CD4-positive, alpha-beta memory T cell (primary cell): ENCODE measurements at regions not wholly inside any gene's neighbourhood (a gene's known extent, or its start where the extent isn't known, plus 50 kb on each side); places are given as distances from the start of the nearest gene placed in this dataset.
"Not testable (repeated sequence)": the region's sequence is repeated elsewhere in the genome, so short reads cannot be mapped to it uniquely, and the experiment has no call there.

Source experiments
- CTCF ChIA-PET: fragments of 350-600 bp; sonication (Branson Sonifier 250); formaldehyde crosslinking; loops from one replicate; lab custom pipeline; 2021; ENCODE audit warnings: inconsistent platforms; ENCODE audit not compliant: partially characterized antibody; lab: Charles Lee
- POLR2A ChIA-PET: fragments of 350-600 bp; sonication (Branson Sonifier 250); formaldehyde crosslinking; loops from one replicate; lab custom pipeline; 2021; ENCODE audit not compliant: partially characterized antibody; lab: Charles Lee
- DNase-seq, 5 donors: peaks; one replicate each; pipeline versions ENCODE4 v3.0.0 to v3.0.0-alpha.2; 2020 to 2022; ENCODE audit warnings: mixed read lengths in 1 of 5
- H3K27ac ChIP-seq: one replicate; pipeline ENCODE4 v1.7.0; 2013; ENCODE audit warnings: low read depth, low read length
- H3K27me3 ChIP-seq: 2 replicates; pipeline ENCODE4 v1.7.0; 2013; ENCODE audit warnings: mild to moderate bottlenecking, low read length, moderate library complexity; ENCODE audit not compliant: insufficient read depth
- H3K36me3 ChIP-seq: 2 replicates; pipeline ENCODE4 v1.7.0; 2013; ENCODE audit warnings: mild to moderate bottlenecking, low read length, moderate library complexity; ENCODE audit not compliant: insufficient read depth
- H3K4me1 ChIP-seq: 2 replicates; pipeline ENCODE4 v1.7.0; 2013; ENCODE audit warnings: mild to moderate bottlenecking, low read length, moderate library complexity; ENCODE audit not compliant: insufficient read depth
- H3K4me3 ChIP-seq, 2 donors: one replicate each; pipeline ENCODE4 v1.7.0; 2013; ENCODE audit warnings: low read length in 2 of 2, mild to moderate bottlenecking in 1 of 2
- H3K9me3 ChIP-seq, 2 donors: one replicate each; pipeline ENCODE4 v1.7.0; 2013; ENCODE audit warnings: low read length in 2 of 2, control low read depth in 1 of 2; ENCODE audit not compliant: control insufficient read depth in 1 of 2
- H3K27ac Mint-ChIP-seq, 7 donors: one replicate each; pipeline ENCODE4 v1.8.0; 2020 to 2021; ENCODE audit warnings: mixed read lengths in 7 of 7, mild to moderate bottlenecking in 6 of 7, inconsistent platforms in 3 of 7, moderate library complexity in 3 of 7
- H3K27me3 Mint-ChIP-seq, 2 donors: one replicate each; pipeline ENCODE4 v1.8.0; 2020 to 2021; ENCODE audit warnings: mixed read lengths in 2 of 2
- H3K36me3 Mint-ChIP-seq, 2 donors: one replicate each; pipeline ENCODE4 v1.8.0; 2020 to 2021; ENCODE audit warnings: mixed read lengths in 2 of 2, inconsistent platforms in 1 of 2, mild to moderate bottlenecking in 1 of 2
- H3K4me1 Mint-ChIP-seq, 4 donors: one replicate each; pipeline ENCODE4 v1.8.0; 2020 to 2021; ENCODE audit warnings: mixed read lengths in 4 of 4, mild to moderate bottlenecking in 1 of 4
- H3K4me3 Mint-ChIP-seq, 8 donors: one replicate each; pipeline ENCODE4 v1.8.0; 2020 to 2021; ENCODE audit warnings: mixed read lengths in 8 of 8, mild to moderate bottlenecking in 7 of 8, moderate library complexity in 6 of 8, inconsistent platforms in 3 of 8
- H3K9me3 Mint-ChIP-seq, 8 donors: one replicate each; pipeline ENCODE4 v1.8.0; 2020 to 2021; ENCODE audit warnings: mixed read lengths in 8 of 8, mild to moderate bottlenecking in 5 of 8, inconsistent platforms in 3 of 8, moderate library complexity in 1 of 8
- intact Hi-C: fragments of 100-400 bp; cut with micrococcal nuclease; formaldehyde crosslinking; loops from one replicate; pipeline ENCODE4 v1.15.1; 2023

DNA sequence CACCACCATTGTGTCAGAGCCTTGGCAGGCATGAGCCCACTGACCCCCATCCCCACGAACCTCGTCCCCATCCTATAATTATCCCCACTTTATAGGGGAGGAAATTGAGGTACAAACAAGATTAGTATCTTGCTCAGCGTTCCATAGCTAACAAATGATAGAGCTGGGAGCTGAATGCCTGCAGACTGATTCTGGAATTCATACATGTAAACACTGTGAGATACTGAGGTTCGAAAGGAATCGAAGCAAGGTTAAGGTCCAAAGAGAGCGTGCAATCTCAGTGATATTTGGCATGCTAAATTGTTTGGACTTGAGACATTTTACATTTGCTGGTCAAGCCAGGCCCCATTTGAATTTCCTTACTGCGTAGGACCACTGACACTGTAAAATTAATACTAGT lies 746.6 kb downstream of the COL12A1 start:
- Mint-ChIP-seq H3K4me3 (no peak overlapping the region), H3K4me1 (no peaks in the 10 kb centered on the region), H3K27ac (no peak overlapping the region), H3K9me3 (peaks cover 0 to 15% (median 6%) of the 10 kb centered on the region in 8 donors), H3K27me3 (no peaks in the 10 kb centered on the region), H3K36me3 (no peaks in the 10 kb centered on the region)
- H3K27me3 ChIP-seq = no peaks in the 10 kb centered on the region
- H3K4me1 ChIP-seq = no peaks in the 10 kb centered on the region
- POLR2A ChIA-PET = no interaction called here
- H3K9me3 ChIP-seq = no peaks in the 10 kb centered on the region
- no peaks in the 10 kb centered on the region for H3K36me3 ChIP-seq
- CTCF ChIA-PET = no interaction called here
- DNase-seq = no peak
- H3K4me3 ChIP-seq = no peak overlapping the region
- intact Hi-C loops = no loop called here
- H3K27ac ChIP-seq = no peak overlapping the region

DNA sequence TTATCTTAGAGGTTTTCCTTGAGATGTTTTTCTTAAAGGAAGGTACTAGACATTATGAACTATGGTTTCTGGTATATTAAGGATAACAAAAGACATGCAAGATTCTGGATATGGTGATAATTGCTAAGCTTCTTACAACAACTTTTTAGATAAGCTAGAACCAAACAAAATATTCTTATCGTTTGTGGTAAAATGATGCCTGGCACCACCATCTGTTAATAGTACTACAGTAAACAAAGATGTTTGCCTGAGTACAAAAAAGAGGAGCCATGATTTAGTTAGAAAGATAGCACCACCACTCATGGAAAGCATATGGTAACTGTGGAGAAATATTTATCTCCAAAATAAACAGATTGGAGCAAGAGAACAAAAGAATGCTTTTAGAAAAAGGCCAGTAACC lies 747.3 kb downstream of the COL12A1 start:
- Histone ChIP-seq H3K4me1 (no peaks in the 10 kb centered on the region), H3K27me3 (no peaks in the 10 kb centered on the region), H3K9me3 (no peaks in the 10 kb centered on the region), H3K27ac (no peak overlapping the region), H3K4me3 (no peak overlapping the region), H3K36me3 (no peaks in the 10 kb centered on the region)
- H3K36me3 Mint-ChIP-seq = no peaks in the 10 kb centered on the region
- no peaks in the 10 kb centered on the region for H3K27me3 Mint-ChIP-seq
- ChIA-PET CTCF (no interaction called here), POLR2A (no interaction called here)
- H3K27ac Mint-ChIP-seq = no peak overlapping the region
- intact Hi-C loops = no loop called here
- no peak overlapping the region for H3K4me3 Mint-ChIP-seq
- H3K9me3 Mint-ChIP-seq = peaks cover 0 to 16% (median 6%) of the 10 kb centered on the region in 8 donors
- no peaks in the 10 kb centered on the region for H3K4me1 Mint-ChIP-seq
- DNase-seq = no peak

DNA sequence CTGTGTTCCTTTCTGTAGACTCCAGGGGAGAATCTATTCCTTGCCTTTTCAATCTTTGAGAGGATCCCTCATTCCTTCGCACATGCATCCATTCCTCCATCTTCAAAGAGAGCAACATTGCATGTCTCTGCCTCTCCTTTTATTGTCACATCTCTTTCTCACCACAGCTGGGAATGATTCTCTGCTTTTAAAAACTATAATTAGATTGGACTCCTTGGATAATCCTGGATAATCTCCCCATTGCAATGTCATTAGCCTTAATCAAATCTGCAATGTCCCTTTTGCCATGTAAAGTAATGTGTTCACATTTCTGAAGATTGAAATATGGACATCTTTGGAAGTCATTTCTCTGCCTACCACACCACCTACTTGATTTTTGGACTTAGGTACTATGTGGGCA lies 750.1 kb downstream of the COL12A1 start:
- Histone ChIP-seq H3K36me3 (no peaks in the 10 kb centered on the region), H3K27ac (no peak overlapping the region), H3K4me1 (no peaks in the 10 kb centered on the region), H3K4me3 (no peak overlapping the region), H3K27me3 (no peaks in the 10 kb centered on the region), H3K9me3 (no peaks in the 10 kb centered on the region)
- DNase-seq = no peak
- POLR2A ChIA-PET = no interaction called here
- intact Hi-C loops = no loop called here
- Mint-ChIP-seq H3K9me3 (peaks cover 0 to 11% (median 5%) of the 10 kb centered on the region in 8 donors), H3K4me3 (no peak overlapping the region), H3K4me1 (no peaks in the 10 kb centered on the region), H3K27ac (no peak overlapping the region), H3K36me3 (no peaks in the 10 kb centered on the region), H3K27me3 (no peaks in the 10 kb centered on the region)
- CTCF ChIA-PET = no interaction called here

DNA sequence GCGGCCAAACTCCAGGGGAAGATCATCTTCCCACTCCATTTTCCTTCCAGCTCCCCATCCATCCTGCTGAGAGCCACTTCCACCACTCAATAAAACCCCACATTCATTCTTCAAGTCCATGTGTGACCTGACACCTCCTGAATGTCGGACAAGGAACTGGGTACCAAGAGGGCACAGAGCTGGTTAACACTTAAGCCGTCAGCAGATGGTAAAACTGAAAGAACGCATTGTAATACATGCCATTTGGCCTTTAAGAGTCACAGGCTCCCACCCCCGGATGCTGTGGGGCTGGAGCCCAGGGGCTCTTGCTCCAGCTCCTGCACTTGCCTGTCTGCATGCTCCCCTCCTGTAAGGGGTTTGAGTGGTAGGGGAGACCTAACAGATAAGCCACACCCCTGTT lies 753.9 kb downstream of the COL12A1 start:
- peaks cover 0 to 6% (median 1%) of the 10 kb centered on the region in 8 donors for H3K9me3 Mint-ChIP-seq
- intact Hi-C loops = no loop called here
- no peaks in the 10 kb centered on the region for H3K27me3 Mint-ChIP-seq
- H3K4me1 ChIP-seq = no peaks in the 10 kb centered on the region
- H3K27ac ChIP-seq = no peak overlapping the region
- no peaks in the 10 kb centered on the region for H3K9me3 ChIP-seq
- H3K4me3 Mint-ChIP-seq = no peak overlapping the region
- H3K27ac Mint-ChIP-seq = no peak overlapping the region
- no peaks in the 10 kb centered on the region for H3K4me1 Mint-ChIP-seq
- H3K36me3 ChIP-seq = no peaks in the 10 kb centered on the region
- ChIA-PET POLR2A (no interaction called here), CTCF (no interaction called here)
- no peaks in the 10 kb centered on the region for H3K27me3 ChIP-seq
- no peak overlapping the region for H3K4me3 ChIP-seq
- no peaks in the 10 kb centered on the region for H3K36me3 Mint-ChIP-seq
- no peak for DNase-seq

DNA sequence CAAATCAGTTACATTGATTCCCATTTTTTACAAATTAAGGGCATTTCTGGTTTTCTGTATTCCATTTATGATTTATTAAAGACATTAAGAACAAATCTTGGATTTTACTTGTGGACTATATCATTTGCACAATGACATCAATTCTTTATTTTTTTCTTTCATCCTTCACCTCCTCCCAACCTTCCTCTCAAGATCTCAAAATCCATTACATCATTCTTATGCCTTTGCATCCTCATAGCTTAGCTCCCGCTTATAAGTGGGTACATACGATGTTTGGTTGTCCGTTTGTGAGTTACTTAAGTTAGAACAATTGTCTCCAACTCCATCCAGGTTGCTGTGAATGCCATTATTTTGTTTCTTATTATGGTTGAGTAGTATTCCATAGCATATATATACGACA lies 752.8 kb downstream of the CD109 start:
- no peak overlapping the region for H3K27ac ChIP-seq
- Mint-ChIP-seq H3K27me3 (no peaks in the 10 kb centered on the region), H3K27ac (no peak overlapping the region), H3K9me3 (peaks cover 0 to 6% (median 0%) of the 10 kb centered on the region in 8 donors), H3K36me3 (no peaks in the 10 kb centered on the region), H3K4me1 (no peaks in the 10 kb centered on the region), H3K4me3 (no peak overlapping the region)
- no peaks in the 10 kb centered on the region for H3K4me1 ChIP-seq
- no peaks in the 10 kb centered on the region for H3K9me3 ChIP-seq
- no peaks in the 10 kb centered on the region for H3K36me3 ChIP-seq
- ChIA-PET CTCF (no interaction called here), POLR2A (no interaction called here)
- H3K4me3 ChIP-seq = no peak overlapping the region
- no peak for DNase-seq
- H3K27me3 ChIP-seq = no peaks in the 10 kb centered on the region
- intact Hi-C loops = no loop called here

DNA sequence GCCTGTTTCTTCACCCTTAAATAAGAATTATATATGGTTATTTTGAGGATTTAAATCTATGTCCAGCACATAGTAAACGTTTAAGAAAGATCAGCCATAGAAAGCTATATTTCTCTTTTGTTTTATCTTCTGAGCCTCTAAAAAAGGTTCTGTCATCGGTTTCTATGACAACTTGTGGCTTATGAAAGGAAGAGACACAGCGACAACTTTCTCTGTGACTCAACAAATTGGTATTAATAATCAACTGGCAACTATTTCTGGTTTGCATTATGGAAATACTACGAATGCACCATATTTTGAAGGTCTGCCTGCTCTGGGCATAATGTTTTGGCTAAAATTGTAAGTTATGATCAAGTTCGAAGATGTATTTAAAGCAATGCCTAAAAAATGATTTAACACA lies 751.0 kb downstream of the CD109 start:
- H3K36me3 Mint-ChIP-seq = no peaks in the 10 kb centered on the region
- H3K27me3 Mint-ChIP-seq = no peaks in the 10 kb centered on the region
- no peak for DNase-seq
- Histone ChIP-seq H3K27me3 (no peaks in the 10 kb centered on the region), H3K4me3 (no peak overlapping the region), H3K9me3 (no peaks in the 10 kb centered on the region), H3K27ac (no peak overlapping the region), H3K36me3 (no peaks in the 10 kb centered on the region), H3K4me1 (no peaks in the 10 kb centered on the region)
- H3K9me3 Mint-ChIP-seq = peaks cover 0 to 7% (median 0%) of the 10 kb centered on the region in 8 donors
- H3K27ac Mint-ChIP-seq = no peak overlapping the region
- POLR2A ChIA-PET = no interaction called here
- CTCF ChIA-PET = no interaction called here
- H3K4me3 Mint-ChIP-seq = no peak overlapping the region
- intact Hi-C loops = no loop called here
- no peaks in the 10 kb centered on the region for H3K4me1 Mint-ChIP-seq

DNA sequence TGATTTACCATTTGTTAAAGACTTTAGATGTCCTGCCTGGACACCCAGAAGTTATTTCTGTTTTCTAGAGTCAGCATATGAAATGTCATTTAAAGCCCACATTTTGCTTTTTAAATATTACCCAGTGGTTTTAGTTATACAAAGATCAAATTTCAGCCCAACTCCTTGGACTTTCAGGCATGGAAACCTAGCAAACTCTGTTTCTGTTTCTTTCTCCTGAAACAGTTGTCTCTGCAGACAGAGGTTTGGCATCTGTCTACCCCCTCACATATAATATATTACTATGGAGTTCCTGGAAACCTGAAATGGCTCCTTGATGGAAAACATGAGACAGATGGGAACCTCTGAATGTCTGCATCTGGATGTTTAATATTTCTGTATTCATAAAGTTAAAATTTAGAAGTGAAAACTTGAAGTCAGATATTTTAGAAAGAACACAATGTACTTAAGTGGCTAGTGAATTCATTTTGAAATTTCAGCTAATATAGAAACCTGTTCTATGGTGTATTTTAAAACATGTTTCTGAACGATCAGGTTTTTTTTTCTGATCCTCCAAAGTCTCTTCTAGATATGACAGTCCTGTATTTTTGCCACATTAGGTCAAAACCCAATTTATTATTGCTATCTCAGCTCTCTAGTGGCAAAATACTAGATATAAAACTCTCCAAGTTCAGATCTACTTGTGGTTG lies 743.3 kb downstream of the CD109 start:
- H3K27me3 ChIP-seq = no peaks in the 10 kb centered on the region
- no peaks in the 10 kb centered on the region for H3K9me3 ChIP-seq
- H3K4me1 ChIP-seq = no peaks in the 10 kb centered on the region
- no peak overlapping the region for H3K4me3 Mint-ChIP-seq
- DNase-seq = no peak
- no peaks in the 10 kb centered on the region for H3K36me3 Mint-ChIP-seq
- peaks cover 0 to 6% (median 2%) of the 10 kb centered on the region in 8 donors for H3K9me3 Mint-ChIP-seq
- intact Hi-C loops = no loop called here
- ChIA-PET POLR2A (no interaction called here), CTCF (no interaction called here)
- H3K4me3 ChIP-seq = no peak overlapping the region
- no peak overlapping the region for H3K27ac Mint-ChIP-seq
- no peaks in the 10 kb centered on the region for H3K4me1 Mint-ChIP-seq
- H3K27me3 Mint-ChIP-seq = no peaks in the 10 kb centered on the region
- H3K27ac ChIP-seq = no peak overlapping the region
- no peaks in the 10 kb centered on the region for H3K36me3 ChIP-seq

DNA sequence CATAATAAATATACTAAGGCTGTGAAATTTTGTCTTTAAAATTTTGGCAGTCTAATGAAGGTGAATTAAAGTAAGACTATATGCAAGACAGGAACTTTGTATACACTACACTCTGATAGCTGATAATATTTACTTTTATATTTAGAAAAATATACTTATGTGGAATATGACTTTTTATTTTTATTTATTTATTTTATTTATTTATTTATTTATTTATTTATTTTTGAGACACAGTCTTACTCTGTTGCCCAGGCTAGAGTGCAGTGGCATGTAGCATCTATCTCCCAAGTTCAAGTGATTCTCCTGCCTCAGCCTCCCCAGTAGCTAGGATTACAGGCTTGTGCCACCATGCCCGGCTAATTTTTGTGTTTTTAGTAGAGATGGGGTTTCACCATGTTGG lies 742.4 kb downstream of the CD109 start:
- H3K9me3 Mint-ChIP-seq, intact Hi-C loops, H3K27ac Mint-ChIP-seq, H3K27me3 ChIP-seq, H3K36me3 ChIP-seq, H3K9me3 ChIP-seq, H3K4me1 Mint-ChIP-seq, DNase-seq, POLR2A ChIA-PET, H3K27me3 Mint-ChIP-seq, H3K4me3 Mint-ChIP-seq, H3K36me3 Mint-ChIP-seq, H3K4me1 ChIP-seq, H3K4me3 ChIP-seq, H3K27ac ChIP-seq, CTCF ChIA-PET: not testable (repeated sequence)
